ENCODE measurements at regions not wholly inside any gene's neighbourhood (a gene's known extent, or its start where the extent isn't known, plus 50 kb on each side); places are given as distances from the start of the nearest gene placed in this dataset.

DNA sequence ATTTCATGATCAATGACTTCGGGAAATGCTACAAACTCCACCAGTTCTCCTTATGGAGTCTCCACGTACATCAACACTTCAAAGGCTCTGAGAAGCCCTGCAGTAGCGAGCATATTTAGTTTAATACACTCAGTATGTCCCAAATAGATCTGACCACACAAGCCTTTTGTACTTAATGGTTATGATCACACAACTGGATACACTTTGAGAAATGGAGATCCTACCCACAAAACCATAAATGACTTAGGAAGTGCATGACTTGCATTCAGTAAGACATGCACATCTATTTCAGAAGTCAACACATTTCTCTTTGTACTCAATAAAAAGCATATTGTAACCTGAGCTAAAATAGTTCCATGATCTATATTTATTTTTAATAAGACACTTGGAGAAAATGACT lies 103.6 kb upstream of the SPATA12 start:
- TF ChIP-seq, protein P1, sequence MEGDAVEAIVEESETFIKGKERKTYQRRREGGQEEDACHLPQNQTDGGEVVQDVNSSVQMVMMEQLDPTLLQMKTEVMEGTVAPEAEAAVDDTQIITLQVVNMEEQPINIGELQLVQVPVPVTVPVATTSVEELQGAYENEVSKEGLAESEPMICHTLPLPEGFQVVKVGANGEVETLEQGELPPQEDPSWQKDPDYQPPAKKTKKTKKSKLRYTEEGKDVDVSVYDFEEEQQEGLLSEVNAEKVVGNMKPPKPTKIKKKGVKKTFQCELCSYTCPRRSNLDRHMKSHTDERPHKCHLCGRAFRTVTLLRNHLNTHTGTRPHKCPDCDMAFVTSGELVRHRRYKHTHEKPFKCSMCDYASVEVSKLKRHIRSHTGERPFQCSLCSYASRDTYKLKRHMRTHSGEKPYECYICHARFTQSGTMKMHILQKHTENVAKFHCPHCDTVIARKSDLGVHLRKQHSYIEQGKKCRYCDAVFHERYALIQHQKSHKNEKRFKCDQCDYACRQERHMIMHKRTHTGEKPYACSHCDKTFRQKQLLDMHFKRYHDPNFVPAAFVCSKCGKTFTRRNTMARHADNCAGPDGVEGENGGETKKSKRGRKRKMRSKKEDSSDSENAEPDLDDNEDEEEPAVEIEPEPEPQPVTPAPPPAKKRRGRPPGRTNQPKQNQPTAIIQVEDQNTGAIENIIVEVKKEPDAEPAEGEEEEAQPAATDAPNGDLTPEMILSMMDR (IDR thresholded peaks at IDR 0.05 in 8 of 11, conservative IDR thresholded peaks at IDR 0.05 in 3 of 11), result no peak
- no peak for TF ChIP-seq POLR2AphosphoS5 (IDR thresholded peaks at IDR 0.05)

Measured in spleen (tissue), 7 donors.